ENCODE measurements at regions not wholly inside any gene's neighbourhood (a gene's known extent, or its start where the extent isn't known, plus 50 kb on each side); places are given as distances from the start of the nearest gene placed in this dataset.

DNA sequence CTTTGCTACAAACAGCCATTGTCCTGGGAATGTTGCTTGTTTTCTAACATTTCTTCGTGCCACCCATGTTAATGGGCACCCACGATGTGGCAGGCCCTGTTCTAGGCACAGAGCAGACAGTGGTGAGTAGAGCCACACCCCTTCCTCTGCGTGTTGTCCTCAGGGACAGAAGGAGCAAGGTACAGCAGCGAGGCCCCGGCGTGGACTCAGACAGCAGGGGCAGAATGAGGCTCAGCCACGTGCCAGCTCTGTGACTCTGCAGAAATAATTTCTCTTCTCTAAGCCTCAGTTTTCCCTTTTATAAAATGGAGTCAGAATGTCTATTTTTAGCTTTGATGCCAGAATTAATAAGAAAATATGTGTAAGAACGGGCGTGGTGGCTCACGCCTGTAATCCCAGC lies 401.7 kb downstream of the TSN start:
- DNase-seq (ENCODE audit: low spot score) (no peak), ATAC-seq (ENCODE audit: insufficient number of reproducible peaks, low FRiP score, low read depth) (no peak)

DNA sequence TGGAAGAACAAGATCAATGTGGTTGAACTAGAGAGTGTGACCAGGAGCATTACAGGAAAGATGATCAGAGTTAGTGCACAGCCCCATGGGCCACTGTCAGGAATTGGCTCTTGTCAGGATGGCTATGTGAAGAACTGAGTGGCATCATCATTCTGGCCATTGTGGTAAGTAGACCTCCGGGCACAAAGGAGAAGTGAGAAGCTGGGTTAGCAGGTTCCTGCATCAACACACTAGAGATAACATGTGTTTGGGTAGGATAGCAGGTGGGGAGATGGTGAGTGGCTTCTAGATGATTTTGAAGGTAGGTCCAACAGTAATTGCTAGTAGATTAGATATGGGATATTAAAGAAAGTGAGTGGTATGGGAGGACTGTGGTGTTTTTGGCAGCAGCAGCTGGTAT lies 408.2 kb downstream of the TSN start:
- Histone ChIP-seq H3K4me3 (no peak overlapping the region), H3K4me1 (ENCODE audit: control insufficient read depth in 1 of 2, low read depth in 2 of 2) (no peaks in the 10 kb centered on the region), H3K36me3 (no peaks in the 10 kb centered on the region), H3K9me3 (no peaks in the 10 kb centered on the region), H3K27ac (no peak overlapping the region), H3K27me3 (replicated peaks; ENCODE audit: insufficient read depth) (no peaks in the 10 kb centered on the region)
- DNase-seq (ENCODE audit: low spot score) = no peak
- ATAC-seq (ENCODE audit: insufficient number of reproducible peaks, low FRiP score, low read depth) = no peak
- TF ChIP-seq, protein P1, sequence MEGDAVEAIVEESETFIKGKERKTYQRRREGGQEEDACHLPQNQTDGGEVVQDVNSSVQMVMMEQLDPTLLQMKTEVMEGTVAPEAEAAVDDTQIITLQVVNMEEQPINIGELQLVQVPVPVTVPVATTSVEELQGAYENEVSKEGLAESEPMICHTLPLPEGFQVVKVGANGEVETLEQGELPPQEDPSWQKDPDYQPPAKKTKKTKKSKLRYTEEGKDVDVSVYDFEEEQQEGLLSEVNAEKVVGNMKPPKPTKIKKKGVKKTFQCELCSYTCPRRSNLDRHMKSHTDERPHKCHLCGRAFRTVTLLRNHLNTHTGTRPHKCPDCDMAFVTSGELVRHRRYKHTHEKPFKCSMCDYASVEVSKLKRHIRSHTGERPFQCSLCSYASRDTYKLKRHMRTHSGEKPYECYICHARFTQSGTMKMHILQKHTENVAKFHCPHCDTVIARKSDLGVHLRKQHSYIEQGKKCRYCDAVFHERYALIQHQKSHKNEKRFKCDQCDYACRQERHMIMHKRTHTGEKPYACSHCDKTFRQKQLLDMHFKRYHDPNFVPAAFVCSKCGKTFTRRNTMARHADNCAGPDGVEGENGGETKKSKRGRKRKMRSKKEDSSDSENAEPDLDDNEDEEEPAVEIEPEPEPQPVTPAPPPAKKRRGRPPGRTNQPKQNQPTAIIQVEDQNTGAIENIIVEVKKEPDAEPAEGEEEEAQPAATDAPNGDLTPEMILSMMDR (IDR thresholded peaks at IDR 0.05) = no peak

More for the DNA sequence above, 401.7 kb downstream of the TSN start:
- TF ChIP-seq, protein P1 (IDR thresholded peaks at IDR 0.05) = no peak
- no peaks in the 10 kb centered on the region for H3K4me1 ChIP-seq (ENCODE audit: control insufficient read depth in 1 of 2, low read depth in 2 of 2)
- no peaks in the 10 kb centered on the region for H3K36me3 ChIP-seq
- no peaks in the 10 kb centered on the region for H3K9me3 ChIP-seq
- H3K4me3 ChIP-seq = no peak overlapping the region
- no peak overlapping the region for H3K27ac ChIP-seq
- H3K27me3 ChIP-seq (replicated peaks; ENCODE audit: insufficient read depth) = no peaks in the 10 kb centered on the region

DNA sequence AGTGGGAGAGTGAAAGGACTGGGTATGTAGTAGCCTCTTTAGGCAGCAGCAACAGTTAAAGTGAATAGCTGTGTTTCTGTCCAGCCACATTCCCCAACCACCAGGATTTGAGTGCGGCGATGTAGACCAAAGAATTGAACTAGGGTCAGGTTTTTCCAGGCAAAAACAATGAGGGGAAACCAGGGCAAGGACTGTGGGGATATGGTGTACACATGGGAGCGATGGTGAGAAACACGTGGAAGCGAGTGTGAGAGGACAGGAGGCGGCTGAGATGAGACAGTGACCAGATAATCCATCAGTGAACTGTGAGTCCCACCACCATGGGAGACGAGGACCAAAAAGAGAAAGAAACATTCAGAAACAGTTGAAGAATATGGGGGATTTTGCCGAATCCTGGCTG lies 409.5 kb downstream of the TSN start:
- ATAC-seq (ENCODE audit: insufficient number of reproducible peaks, low FRiP score, low read depth) (no peak), DNase-seq (ENCODE audit: low spot score) (no peak)
- TF ChIP-seq, protein P1 (IDR thresholded peaks at IDR 0.05) = no peak

DNA sequence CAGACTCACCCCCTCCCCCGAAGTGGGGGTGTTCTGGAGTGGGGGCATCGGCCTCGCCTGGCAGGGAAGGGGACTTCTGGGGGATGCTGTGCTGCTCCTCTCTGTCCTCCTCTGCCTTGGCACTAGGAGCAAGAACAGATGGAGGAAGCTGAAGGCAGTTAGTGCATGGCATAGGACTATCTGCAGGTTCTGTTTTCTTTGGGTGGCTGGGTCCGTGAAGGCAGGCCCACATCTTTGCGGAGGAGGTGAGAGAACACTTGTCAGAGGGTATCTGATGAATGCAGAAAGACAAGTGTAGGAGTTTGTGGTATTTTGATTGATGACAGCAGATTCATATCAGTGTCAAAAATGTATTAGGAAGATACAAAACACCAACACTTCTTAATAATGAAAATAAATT lies 411.4 kb downstream of the TSN start:
- Histone ChIP-seq H3K27me3 (replicated peaks; ENCODE audit: insufficient read depth) (no peaks in the 10 kb centered on the region), H3K36me3 (no peaks in the 10 kb centered on the region), H3K27ac (no peak overlapping the region), H3K4me3 (no peak overlapping the region), H3K9me3 (no peaks in the 10 kb centered on the region), H3K4me1 (ENCODE audit: control insufficient read depth in 1 of 2, low read depth in 2 of 2) (no peaks in the 10 kb centered on the region)
- TF ChIP-seq, protein P1 (IDR thresholded peaks at IDR 0.05) = no peak
- ATAC-seq (ENCODE audit: insufficient number of reproducible peaks, low FRiP score, low read depth) (no peak), DNase-seq (ENCODE audit: low spot score) (no peak)

More for the DNA sequence above, 409.5 kb downstream of the TSN start:
- Histone ChIP-seq H3K4me3 (no peak overlapping the region), H3K27ac (no peak overlapping the region), H3K4me1 (ENCODE audit: control insufficient read depth in 1 of 2, low read depth in 2 of 2) (no peaks in the 10 kb centered on the region), H3K27me3 (replicated peaks; ENCODE audit: insufficient read depth) (no peaks in the 10 kb centered on the region), H3K9me3 (no peaks in the 10 kb centered on the region), H3K36me3 (no peaks in the 10 kb centered on the region)

DNA sequence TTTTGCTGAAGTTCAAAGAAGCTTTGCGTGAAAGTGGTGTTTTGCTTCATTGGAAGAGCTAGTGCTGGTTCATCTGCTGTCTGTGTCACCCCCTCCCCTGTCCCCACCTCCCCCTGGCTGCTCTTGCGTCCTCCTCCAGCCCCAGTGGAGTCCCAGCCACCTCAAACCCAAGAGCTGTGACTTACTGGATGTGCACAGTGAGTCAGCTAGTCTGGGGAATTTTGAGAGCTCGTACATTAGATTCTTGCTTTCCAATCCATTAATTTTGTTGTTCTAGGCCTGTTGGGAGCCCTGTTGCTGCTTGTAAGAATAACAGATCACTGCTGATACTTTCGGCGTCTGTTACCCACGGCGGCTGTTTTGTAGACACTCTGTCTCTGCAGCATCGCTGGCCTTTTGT lies 412.1 kb downstream of the TSN start:
- no peaks in the 10 kb centered on the region for H3K27me3 ChIP-seq (replicated peaks; ENCODE audit: insufficient read depth)
- no peaks in the 10 kb centered on the region for H3K9me3 ChIP-seq
- no peak for ATAC-seq (ENCODE audit: insufficient number of reproducible peaks, low FRiP score, low read depth)
- H3K27ac ChIP-seq = no peak overlapping the region
- TF ChIP-seq, protein P1 (IDR thresholded peaks at IDR 0.05) = no peak
- no peaks in the 10 kb centered on the region for H3K36me3 ChIP-seq
- H3K4me1 ChIP-seq (ENCODE audit: control insufficient read depth in 1 of 2, low read depth in 2 of 2) = no peaks in the 10 kb centered on the region
- no peak overlapping the region for H3K4me3 ChIP-seq
- DNase-seq (ENCODE audit: low spot score) = no peak
